GM12878 (cell line): ENCODE measurements at regions not wholly inside any gene's neighbourhood (a gene's known extent, or its start where the extent isn't known, plus 50 kb on each side); places are given as distances from the start of the nearest gene placed in this dataset.

Source experiments
- ATAC-seq: fragments of 200-7000 bp; cut with Tn5 transposase; 3 replicates; pipeline ENCODE4 v1.9.1; 2020; ENCODE audit warnings: mild to moderate bottlenecking, moderate library complexity
- BruUV-seq: library from RNA; stranded (reverse); fragments of 400-500 nt; replicated peaks from 2 replicates; lab custom pipeline; 2021; lab: Mats Ljungman, UMichigan
- CTCF ChIA-PET: fragments of 300-600 bp; sonication (Branson Sonifier 250); formaldehyde crosslinking; extraction: SDS; loops from one replicate; lab custom pipeline; 2021; ENCODE audit warnings: inconsistent platforms; lab: Yijun Ruan, JAX
- POLR2A ChIA-PET: fragments of 350-600 bp; formaldehyde crosslinking; extraction: SDS; loops from one replicate; lab custom pipeline; 2021; ENCODE audit warnings: inconsistent platforms; lab: Charles Lee
- RAD21 ChIA-PET: fragments of 300-600 bp; sonication (Branson Sonifier 250); formaldehyde crosslinking; loops from one replicate; lab custom pipeline; 2023; ENCODE audit warnings: antibody characterized with exemption; ENCODE audit not compliant: unreplicated experiment; lab: Charles Lee
- SMC1A ChIA-PET: fragments of 300-600 bp; sonication (Branson Sonifier 250); formaldehyde crosslinking; loops from one replicate; lab custom pipeline; 2023; ENCODE audit not compliant: unreplicated experiment, uncharacterized antibody; lab: Charles Lee
- DNase-seq: peaks from one replicate; pipeline ENCODE4 v3.0.0-alpha.2; 2011; ENCODE audit warnings: low read depth, low spot score
- FAIRE-seq: peaks from 3 replicates; lab custom pipeline; 2011; peaks lifted over from hg19 to GRCh38; lab: Jason Lieb, UNC
- H2AFZ ChIP-seq: 2 replicates; pipeline ENCODE4 v1.6.0; 2011; ENCODE audit warnings: low read depth, low read length, control low read depth; ENCODE audit not compliant: control insufficient read depth
- H3K27ac ChIP-seq: 2 replicates; pipeline ENCODE4 v1.5.1; 2011; ENCODE audit warnings: control low read depth; ENCODE audit not compliant: control insufficient read depth, insufficient read depth
- H3K27me3 ChIP-seq, 2 experiments: replicated peaks in 1 of 2; 2 replicates each; pipeline versions ENCODE4 v1.6.0 to v1.6.1; 2011; ENCODE audit warnings: low read length in 1 of 2; ENCODE audit not compliant: control insufficient read depth in 2 of 2, insufficient read depth in 2 of 2
- H3K36me3 ChIP-seq, 2 experiments: 2 replicates each; pipeline ENCODE4 v1.5.1; 2011; ENCODE audit warnings: low read length in 1 of 2; ENCODE audit not compliant: control insufficient read depth in 2 of 2, insufficient read depth in 2 of 2
- H3K4me1 ChIP-seq: 2 replicates; pipeline ENCODE4 v1.6.1; 2011; ENCODE audit warnings: mild to moderate bottlenecking, low read length, moderate library complexity, mixed read lengths; ENCODE audit not compliant: control insufficient read depth, insufficient read depth
- H3K4me2 ChIP-seq: 2 replicates; pipeline ENCODE4 v1.6.0; 2011; ENCODE audit warnings: control low read depth; ENCODE audit not compliant: control insufficient read depth, insufficient read depth
- H3K4me3 ChIP-seq: fragments of 200-600 bp; sonication (generic); 2 replicates; pipeline ENCODE4 v1.5.1; 2016
- H3K79me2 ChIP-seq: 2 replicates; pipeline ENCODE4 v1.6.0; 2011; ENCODE audit warnings: low read length; ENCODE audit not compliant: control insufficient read depth, insufficient read depth
- H3K9ac ChIP-seq: 2 replicates; pipeline ENCODE4 v1.8.0; 2011; ENCODE audit warnings: low read length, control low read depth, mixed read lengths; ENCODE audit not compliant: control insufficient read depth, insufficient read depth
- H3K9me3 ChIP-seq: replicated peaks from 3 replicates; pipeline ENCODE4 v1.5.1; 2011; ENCODE audit warnings: mild to moderate bottlenecking, low read length; ENCODE audit not compliant: control insufficient read depth, insufficient read depth
- H4K20me1 ChIP-seq: 2 replicates; pipeline ENCODE4 v1.6.0; 2011; ENCODE audit not compliant: control insufficient read depth, insufficient read depth
- HDGF ChIP-seq: fragments of 450-650 bp; IDR thresholded peaks from 2 replicates; pipeline ENCODE4 v1.6.1; 2016; ENCODE audit warnings: antibody characterized with exemption
- MTA2 ChIP-seq: fragments of 450-650 bp; IDR thresholded peaks from 2 replicates; pipeline ENCODE4 v1.6.1; 2016; ENCODE audit warnings: low read depth, mild to moderate bottlenecking, moderate library complexity
- NR2C1 ChIP-seq: fragments of 450-650 bp; IDR thresholded peaks from 2 replicates; pipeline ENCODE4 v1.6.1; 2017; ENCODE audit warnings: antibody characterized with exemption, mild to moderate bottlenecking, moderate library complexity
- NR2C2 ChIP-seq: IDR thresholded peaks from 2 replicates; pipeline ENCODE4 v1.6.1; 2011; ENCODE audit warnings: borderline replicate concordance, low read depth; ENCODE audit not compliant: control insufficient read depth, insufficient read length
- RELB ChIP-seq: fragments of 450-650 bp; IDR thresholded peaks from 2 replicates; pipeline ENCODE4 v1.6.1; 2017; ENCODE audit warnings: low read depth, mild to moderate bottlenecking, moderate library complexity
- SREBF2 ChIP-seq: IDR thresholded peaks from 2 replicates; pipeline ENCODE4 v1.6.1; 2012; ENCODE audit warnings: mild to moderate bottlenecking, low read length
- ZZZ3 ChIP-seq: IDR thresholded peaks from 2 replicates; pipeline ENCODE4 v1.6.1; 2011; ENCODE audit warnings: low read depth; ENCODE audit not compliant: control insufficient read depth, insufficient read length
- WGBS: methylation state at CpG from one replicate; pipeline ENCODE4 v1.1.6; 2016; ENCODE audit warnings: low lambda C conversion rate; ENCODE audit not compliant: insufficient replicate concordance, insufficient coverage; ENCODE audit errors: missing lambda C conversion rate; 5-methylcytosine and 5-hydroxymethylcytosine counted together
- in situ Hi-C: fragments of 300-500 bp; cut with MboI; formaldehyde crosslinking; loops from 9 replicates; pipeline ENCODE4 v1.14.3; 2018; ENCODE audit warnings: mixed read lengths
- intact Hi-C: fragments of 100-400 bp; cut with micrococcal nuclease; formaldehyde crosslinking; loops from one replicate; pipeline ENCODE4 v1.14.2; 2022; ENCODE audit not compliant: unreplicated experiment
- TF ChIP-seq, protein P1 (sequence below): fragments of 150-350 bp; IDR thresholded peaks from 2 replicates; pipeline ENCODE4 v1.6.1; 2016; ENCODE audit warnings: low read depth, low read length
- TF ChIP-seq, protein P2 (sequence below): IDR thresholded peaks from 2 replicates; pipeline ENCODE4 v1.6.1; 2011; ENCODE audit warnings: low read depth, low read length, improper control_type of control experiment, borderline replicate concordance
- TF ChIP-seq, protein P3 (sequence below), 3 experiments: IDR thresholded peaks in 2 of 3; conservative IDR thresholded peaks in 1 of 3; 2 replicates each; pipeline ENCODE4 v1.5.1; 2011; ENCODE audit warnings: low read depth in 3 of 3, low read length in 3 of 3, mild to moderate bottlenecking in 3 of 3, control low read depth in 2 of 3, moderate library complexity in 2 of 3, inconsistent platforms in 1 of 3, mixed read lengths in 1 of 3; ENCODE audit not compliant: control insufficient read depth in 2 of 3, insufficient read depth in 1 of 3; ENCODE audit errors: extremely low read depth in 1 of 3

DNA sequence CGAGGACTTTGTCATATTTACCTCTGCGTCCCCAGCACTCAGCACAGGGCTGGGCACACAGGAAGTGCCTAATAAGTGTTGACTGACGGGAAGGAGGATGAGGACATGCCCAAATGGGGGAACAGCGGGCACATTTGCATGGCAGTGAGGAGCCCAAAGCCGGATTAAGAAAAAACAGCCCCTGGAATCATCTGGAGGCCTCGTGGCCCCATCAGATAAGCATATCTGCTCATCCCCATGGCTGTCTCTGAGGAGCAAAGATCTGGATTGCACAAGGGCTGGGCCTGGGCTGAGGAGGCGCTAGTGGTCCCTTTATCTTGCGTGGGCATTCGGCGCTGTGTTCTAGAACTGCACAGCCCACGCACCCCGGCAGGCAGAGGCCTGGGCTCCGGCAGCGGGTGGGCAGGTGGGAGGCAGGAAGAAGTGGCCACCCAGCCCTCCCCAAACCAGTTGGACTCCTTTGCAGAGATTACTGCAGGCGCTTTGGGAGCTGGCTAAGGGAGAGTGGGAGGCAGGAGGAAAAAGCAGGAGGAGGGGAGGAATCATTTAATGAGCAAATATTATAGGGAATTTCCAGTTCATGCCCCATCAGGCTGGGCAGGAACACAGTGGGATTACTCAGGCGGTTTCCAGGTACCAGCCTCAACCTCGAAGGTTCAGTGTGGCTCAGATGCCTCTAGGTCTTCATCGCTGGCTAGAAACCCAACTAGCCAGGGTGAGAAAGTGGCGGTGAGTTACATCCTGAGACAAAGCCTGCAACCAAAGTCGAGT is 108.1 kb downstream of the CEBPB start (continued):
- TF ChIP-seq, protein P1, sequence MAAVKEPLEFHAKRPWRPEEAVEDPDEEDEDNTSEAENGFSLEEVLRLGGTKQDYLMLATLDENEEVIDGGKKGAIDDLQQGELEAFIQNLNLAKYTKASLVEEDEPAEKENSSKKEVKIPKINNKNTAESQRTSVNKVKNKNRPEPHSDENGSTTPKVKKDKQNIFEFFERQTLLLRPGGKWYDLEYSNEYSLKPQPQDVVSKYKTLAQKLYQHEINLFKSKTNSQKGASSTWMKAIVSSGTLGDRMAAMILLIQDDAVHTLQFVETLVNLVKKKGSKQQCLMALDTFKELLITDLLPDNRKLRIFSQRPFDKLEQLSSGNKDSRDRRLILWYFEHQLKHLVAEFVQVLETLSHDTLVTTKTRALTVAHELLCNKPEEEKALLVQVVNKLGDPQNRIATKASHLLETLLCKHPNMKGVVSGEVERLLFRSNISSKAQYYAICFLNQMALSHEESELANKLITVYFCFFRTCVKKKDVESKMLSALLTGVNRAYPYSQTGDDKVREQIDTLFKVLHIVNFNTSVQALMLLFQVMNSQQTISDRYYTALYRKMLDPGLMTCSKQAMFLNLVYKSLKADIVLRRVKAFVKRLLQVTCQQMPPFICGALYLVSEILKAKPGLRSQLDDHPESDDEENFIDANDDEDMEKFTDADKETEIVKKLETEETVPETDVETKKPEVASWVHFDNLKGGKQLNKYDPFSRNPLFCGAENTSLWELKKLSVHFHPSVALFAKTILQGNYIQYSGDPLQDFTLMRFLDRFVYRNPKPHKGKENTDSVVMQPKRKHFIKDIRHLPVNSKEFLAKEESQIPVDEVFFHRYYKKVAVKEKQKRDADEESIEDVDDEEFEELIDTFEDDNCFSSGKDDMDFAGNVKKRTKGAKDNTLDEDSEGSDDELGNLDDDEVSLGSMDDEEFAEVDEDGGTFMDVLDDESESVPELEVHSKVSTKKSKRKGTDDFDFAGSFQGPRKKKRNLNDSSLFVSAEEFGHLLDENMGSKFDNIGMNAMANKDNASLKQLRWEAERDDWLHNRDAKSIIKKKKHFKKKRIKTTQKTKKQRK = no peak
- no peak for TF ChIP-seq SREBF2

DNA sequence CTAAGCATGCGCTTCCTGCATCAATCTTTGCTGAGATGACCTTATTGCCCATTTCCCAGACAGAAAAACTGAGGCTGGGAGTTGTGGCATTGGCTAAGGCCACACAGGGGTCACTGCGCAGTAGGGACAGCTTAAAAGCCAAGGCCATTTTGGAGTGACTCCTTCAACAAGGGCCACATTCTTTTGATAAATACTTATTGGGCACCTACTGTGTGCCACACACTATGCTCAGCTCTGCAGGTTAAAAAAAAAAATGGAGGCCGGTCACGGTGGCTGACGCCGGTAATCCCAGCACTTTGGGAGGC is 108.6 kb downstream of the CEBPB start:
- FAIRE-seq = no peak
- WGBS = 57% methylated on average over 6 of the region's 6 CpGs
- POLR2A ChIA-PET = no interaction called here
- Histone ChIP-seq H3K4me2 (no peak overlapping the region), H3K9me3 (no peaks in the 10 kb centered on the region), H3K27ac (no peak overlapping the region), H3K9ac (no peak overlapping the region), H3K36me3 (no peaks in the 10 kb centered on the region), H4K20me1 (no peaks in the 10 kb centered on the region), H3K27me3 (no peaks in the 10 kb centered on the region), H3K79me2 (no peaks in the 10 kb centered on the region), H3K4me1 (peaks cover 3% of the 10 kb centered on the region), H2AFZ (no peak overlapping the region), H3K4me3 (no peak overlapping the region)
- ATAC-seq = no peak
- CTCF ChIA-PET = no interaction called here
- no peak for DNase-seq
- SMC1A ChIA-PET = interaction anchor here (1.4 kb wide), 1 partner anchor 15 kb away, joined by 3 read pairs; no protein-coding TSS in a partner anchor
- no TSS peak for BruUV-seq
- RAD21 ChIA-PET = no interaction called here
- in situ Hi-C loops = no loop called here
- intact Hi-C loops = no loop called here
- TF ChIP-seq, protein P2, sequence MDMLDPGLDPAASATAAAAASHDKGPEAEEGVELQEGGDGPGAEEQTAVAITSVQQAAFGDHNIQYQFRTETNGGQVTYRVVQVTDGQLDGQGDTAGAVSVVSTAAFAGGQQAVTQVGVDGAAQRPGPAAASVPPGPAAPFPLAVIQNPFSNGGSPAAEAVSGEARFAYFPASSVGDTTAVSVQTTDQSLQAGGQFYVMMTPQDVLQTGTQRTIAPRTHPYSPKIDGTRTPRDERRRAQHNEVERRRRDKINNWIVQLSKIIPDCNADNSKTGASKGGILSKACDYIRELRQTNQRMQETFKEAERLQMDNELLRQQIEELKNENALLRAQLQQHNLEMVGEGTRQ = no peak
- TF ChIP-seq MTA2 = no peak
- no peak for TF ChIP-seq NR2C1
- TF ChIP-seq HDGF = no peak
- TF ChIP-seq ZZZ3 = no peak
- TF ChIP-seq, protein P3, sequence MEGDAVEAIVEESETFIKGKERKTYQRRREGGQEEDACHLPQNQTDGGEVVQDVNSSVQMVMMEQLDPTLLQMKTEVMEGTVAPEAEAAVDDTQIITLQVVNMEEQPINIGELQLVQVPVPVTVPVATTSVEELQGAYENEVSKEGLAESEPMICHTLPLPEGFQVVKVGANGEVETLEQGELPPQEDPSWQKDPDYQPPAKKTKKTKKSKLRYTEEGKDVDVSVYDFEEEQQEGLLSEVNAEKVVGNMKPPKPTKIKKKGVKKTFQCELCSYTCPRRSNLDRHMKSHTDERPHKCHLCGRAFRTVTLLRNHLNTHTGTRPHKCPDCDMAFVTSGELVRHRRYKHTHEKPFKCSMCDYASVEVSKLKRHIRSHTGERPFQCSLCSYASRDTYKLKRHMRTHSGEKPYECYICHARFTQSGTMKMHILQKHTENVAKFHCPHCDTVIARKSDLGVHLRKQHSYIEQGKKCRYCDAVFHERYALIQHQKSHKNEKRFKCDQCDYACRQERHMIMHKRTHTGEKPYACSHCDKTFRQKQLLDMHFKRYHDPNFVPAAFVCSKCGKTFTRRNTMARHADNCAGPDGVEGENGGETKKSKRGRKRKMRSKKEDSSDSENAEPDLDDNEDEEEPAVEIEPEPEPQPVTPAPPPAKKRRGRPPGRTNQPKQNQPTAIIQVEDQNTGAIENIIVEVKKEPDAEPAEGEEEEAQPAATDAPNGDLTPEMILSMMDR (IDR thresholded peaks at IDR 0.05 in 2 of 3, conservative IDR thresholded peaks at IDR 0.05 in 1 of 3; ENCODE audit: control insufficient read depth in 2 of 3, extremely low read depth in 1 of 3, insufficient read depth in 1 of 3, low read depth in 3 of 3, low read length in 3 of 3) = no peak
- TF ChIP-seq RELB = no peak
- TF ChIP-seq NR2C2 = no peak
